Esophagus muscularis mucosa (tissue), 4 donors: ENCODE measurements at regions not wholly inside any gene's neighbourhood (a gene's known extent, or its start where the extent isn't known, plus 50 kb on each side); places are given as distances from the start of the nearest gene placed in this dataset.

Experiments used
- DNase-seq: peaks from one replicate; pipeline ENCODE4 v3.0.0-alpha.2; 2017; ENCODE audit errors: extremely low spot score
- H3K27ac ChIP-seq, 4 donors: fragments of 200-600 bp; sonication (generic); replicated peaks in 1 of 4; 1 replicate in 3 of 4; 2 replicates in 1 of 4; pipeline ENCODE4 v1.5.1; 2016 to 2019; ENCODE audit warnings: mild to moderate bottlenecking in 1 of 4
- H3K27me3 ChIP-seq, 4 donors: fragments of 200-600 bp; sonication (generic); one replicate each; pipeline versions ENCODE4 v1.5.1 to v1.6.0; 2016 to 2019
- H3K36me3 ChIP-seq, 4 donors: fragments of 200-600 bp; sonication (generic); one replicate each; pipeline ENCODE4 v1.5.1; 2016 to 2019
- H3K4me1 ChIP-seq, 4 donors: fragments of 200-600 bp; sonication (generic); one replicate each; pipeline ENCODE4 v1.5.1; 2016 to 2019
- H3K4me3 ChIP-seq, 4 donors: fragments of 200-600 bp; sonication (generic); 1 replicate in 2 of 4; 2 replicates in 2 of 4; pipeline ENCODE4 v1.5.1; 2016 to 2019; ENCODE audit warnings: mild to moderate bottlenecking in 4 of 4, moderate library complexity in 1 of 4
- H3K9me3 ChIP-seq, 4 donors: fragments of 200-600 bp; sonication (generic); 1 replicate in 3 of 4; 2 replicates in 1 of 4; pipeline ENCODE4 v1.5.1; 2016 to 2019
- CTCF ChIP-seq, 3 experiments: fragments of 200-600 bp in 2 of 3; fragments of 450-650 bp in 1 of 3; sonication (generic) in 2 of 3; IDR thresholded peaks; one replicate each; pipeline ENCODE4 v1.5.1; 2017 to 2019; ENCODE audit warnings: antibody characterized with exemption in 3 of 3, mild to moderate bottlenecking in 2 of 3, moderate library complexity in 1 of 3
- EP300 ChIP-seq: sonication (generic); formaldehyde crosslinking; IDR thresholded peaks from one replicate; pipeline ENCODE4 v1.6.1; 2017; ENCODE audit warnings: antibody characterized with exemption
- POLR2A ChIP-seq: fragments of 450-650 bp; IDR thresholded peaks from one replicate; pipeline ENCODE4 v1.6.1; 2017; ENCODE audit warnings: antibody characterized with exemption, moderate library complexity, mild to moderate bottlenecking, low read depth
- POLR2AphosphoS5 ChIP-seq, 2 donors: sonication (generic); formaldehyde crosslinking; IDR thresholded peaks; one replicate each; pipeline ENCODE4 v1.6.1; 2017; ENCODE audit warnings: antibody characterized with exemption in 2 of 2
- WGBS: methylation state at CpG from one replicate; pipeline ENCODE4 v1.1.5; 2018; 5-methylcytosine and 5-hydroxymethylcytosine counted together
- intact Hi-C: fragments of 100-400 bp; cut with DNase I; formaldehyde crosslinking; loops from one replicate; pipeline ENCODE4 v1.15.1; 2023

GRCh38 chr10:128950916-128951275 lies 516.1 kb upstream of the MGMT start:
- WGBS, result 86% methylated on average over 3 of the region's 4 CpGs
- intact Hi-C loops, result no loop called here
- Histone ChIP-seq H3K27me3 (no peaks in the 10 kb centered on the region), H3K27ac (no peak overlapping the region), H3K4me3 (no peak overlapping the region), H3K4me1 (no peaks in the 10 kb centered on the region), H3K9me3 (peaks cover 0 to 8% (median 7%) of the 10 kb centered on the region in 4 donors), H3K36me3 (no peaks in the 10 kb centered on the region)
- no peak for TF ChIP-seq CTCF (IDR thresholded peaks at IDR 0.05)
- TF ChIP-seq EP300, result no peak
- no peak for TF ChIP-seq POLR2A
- TF ChIP-seq POLR2AphosphoS5 (IDR thresholded peaks at IDR 0.05), result no peak
- no peak for DNase-seq

DNA sequence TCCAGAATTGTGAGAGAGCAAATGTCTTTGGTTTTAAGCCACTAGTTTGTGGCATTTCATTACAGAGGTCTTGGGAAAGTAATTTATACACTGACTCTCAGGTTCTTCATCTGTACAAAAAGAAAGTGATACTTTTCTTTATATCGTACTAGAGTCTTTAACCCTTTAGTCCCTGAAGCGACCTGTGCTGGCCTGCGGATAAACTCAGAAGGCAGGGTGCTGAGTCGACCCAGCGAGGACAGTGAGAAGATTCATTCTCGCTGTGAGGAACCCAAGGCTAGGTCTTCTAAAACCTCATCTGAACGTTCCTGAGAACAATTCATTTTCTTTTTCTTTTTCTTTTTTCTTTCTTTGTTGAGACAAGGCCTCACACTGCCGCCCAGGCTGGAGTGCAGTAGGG lies 514.2 kb upstream of the MGMT start:
- intact Hi-C loops, result no loop called here
- Histone ChIP-seq H3K27ac (no peak overlapping the region), H3K9me3 (no peaks in the 10 kb centered on the region), H3K4me3 (no peak overlapping the region), H3K27me3 (no peaks in the 10 kb centered on the region), H3K36me3 (no peaks in the 10 kb centered on the region), H3K4me1 (no peaks in the 10 kb centered on the region)
- WGBS, result 91% methylated on average over 8 of the region's 8 CpGs
- no peak for DNase-seq
- TF ChIP-seq EP300, result no peak
- no peak for TF ChIP-seq POLR2A
- no peak for TF ChIP-seq POLR2AphosphoS5 (IDR thresholded peaks at IDR 0.05)
- TF ChIP-seq CTCF (IDR thresholded peaks at IDR 0.05), result no peak

- DNase-seq, result no peak
- TF ChIP-seq EP300 (no peak), POLR2A (no peak), CTCF (IDR thresholded peaks at IDR 0.05) (no peak), POLR2AphosphoS5 (IDR thresholded peaks at IDR 0.05) (no peak)
- H3K27ac ChIP-seq, result no peak overlapping the region
- 52% methylated on average over 1 of the region's 1 CpG for WGBS
- H3K36me3 ChIP-seq, result no peaks in the 10 kb centered on the region
- no peaks in the 10 kb centered on the region for H3K9me3 ChIP-seq
- no peaks in the 10 kb centered on the region for H3K4me1 ChIP-seq
- H3K4me3 ChIP-seq, result no peak overlapping the region
- peaks cover 0 to 10% (median 0%) of the 10 kb centered on the region in 4 donors for H3K27me3 ChIP-seq
- intact Hi-C loops, result no loop called here
Observed at GRCh38 chr10:128956149-128956548, 510.9 kb upstream of the MGMT start.

- Histone ChIP-seq H3K4me1 (no peaks in the 10 kb centered on the region), H3K4me3 (no peak overlapping the region), H3K9me3 (no peaks in the 10 kb centered on the region), H3K27ac (no peak overlapping the region), H3K27me3 (peaks cover 0 to 20% (median 0%) of the 10 kb centered on the region in 4 donors), H3K36me3 (no peaks in the 10 kb centered on the region)
- TF ChIP-seq POLR2AphosphoS5 (IDR thresholded peaks at IDR 0.05), result no peak
- no peak for TF ChIP-seq POLR2A
- TF ChIP-seq EP300, result no peak
- no peak for TF ChIP-seq CTCF (IDR thresholded peaks at IDR 0.05)
- WGBS, result 47% methylated on average over 4 of the region's 4 CpGs
- DNase-seq, result no peak
- intact Hi-C loops, result no loop called here
Observed at GRCh38 chr10:128957221-128957620, 509.8 kb upstream of the MGMT start.
